CD14-positive monocyte (primary cell): ENCODE measurements at regions not wholly inside any gene's neighbourhood (a gene's known extent, or its start where the extent isn't known, plus 50 kb on each side); places are given as distances from the start of the nearest gene placed in this dataset.

Source experiments
- DNase-seq, 3 donors: peaks; one replicate each; pipeline ENCODE4 v3.0.0-alpha.2; 2011 to 2022
- H2AFZ ChIP-seq: 2 replicates; pipeline ENCODE4 v1.6.0; 2012; ENCODE audit warnings: mild to moderate bottlenecking, low read depth, low read length, inconsistent platforms; ENCODE audit not compliant: insufficient read depth, poor library complexity, severe bottlenecking
- H3K27ac ChIP-seq, 2 donors: 1 replicate in 1 of 2; 2 replicates in 1 of 2; pipeline ENCODE4 v1.5.1; 2012 to 2013; ENCODE audit warnings: low read length in 2 of 2, control low read depth in 1 of 2, inconsistent platforms in 1 of 2, low read depth in 1 of 2, mild to moderate bottlenecking in 1 of 2
- H3K27me3 ChIP-seq, 2 donors: one replicate each; pipeline versions ENCODE4 v1.6.0 to v1.6.1; 2011 to 2013; ENCODE audit warnings: low read length in 2 of 2; ENCODE audit not compliant: control insufficient read depth in 2 of 2, insufficient read depth in 2 of 2
- H3K36me3 ChIP-seq, 2 donors: replicated peaks in 1 of 2; 1 replicate in 1 of 2; 2 replicates in 1 of 2; pipeline versions ENCODE4 v1.5.1 to v1.6.1; 2012 to 2013; ENCODE audit warnings: low read length in 2 of 2, control low read depth in 1 of 2, inconsistent platforms in 1 of 2, mild to moderate bottlenecking in 1 of 2; ENCODE audit not compliant: insufficient read depth in 2 of 2, control insufficient read depth in 1 of 2
- H3K4me1 ChIP-seq, 2 donors: 1 replicate in 1 of 2; 2 replicates in 1 of 2; pipeline versions ENCODE4 v1.5.1 to v1.6.1; 2012 to 2013; ENCODE audit warnings: low read length in 2 of 2, control low read depth in 1 of 2, inconsistent platforms in 1 of 2, mild to moderate bottlenecking in 1 of 2, moderate library complexity in 1 of 2; ENCODE audit not compliant: insufficient read depth in 2 of 2, control insufficient read depth in 1 of 2
- H3K4me2 ChIP-seq: replicated peaks from 2 replicates; pipeline ENCODE3; 2012; ENCODE audit warnings: low read length, moderate library complexity, mild to moderate bottlenecking; ENCODE audit not compliant: poor library complexity, severe bottlenecking; ENCODE audit errors: extremely low read depth
- H3K4me3 ChIP-seq, 3 experiments: fragments of 200-600 bp in 1 of 3; sonication (generic) in 1 of 3; replicated peaks in 1 of 3; 1 replicate in 2 of 3; 2 replicates in 1 of 3; pipeline ENCODE4 v1.5.1; 2011 to 2013; ENCODE audit warnings: low read length in 3 of 3, mild to moderate bottlenecking in 3 of 3, control low read depth in 2 of 3, low read depth in 2 of 3, inconsistent platforms in 1 of 3, moderate library complexity in 1 of 3
- H3K79me2 ChIP-seq: 2 replicates; pipeline ENCODE4 v1.6.0; 2012; ENCODE audit warnings: mild to moderate bottlenecking, control low read depth, inconsistent platforms, low read length, moderate library complexity; ENCODE audit not compliant: insufficient read depth
- H3K9ac ChIP-seq: 2 replicates; pipeline ENCODE4 v1.6.0; 2017; ENCODE audit warnings: low read length, mild to moderate bottlenecking; ENCODE audit not compliant: insufficient read depth, poor library complexity, severe bottlenecking
- H3K9me3 ChIP-seq, 2 donors: replicated peaks in 1 of 2; 1 replicate in 1 of 2; 2 replicates in 1 of 2; pipeline versions ENCODE4 v1.5.1 to v1.6.1; 2012 to 2013; ENCODE audit warnings: low read length in 2 of 2, control low read depth in 1 of 2; ENCODE audit not compliant: control insufficient read depth in 1 of 2, insufficient read depth in 1 of 2
- H4K20me1 ChIP-seq: 2 replicates; pipeline ENCODE4 v1.6.0; 2012; ENCODE audit warnings: mild to moderate bottlenecking, low read length, control low read depth, moderate library complexity; ENCODE audit not compliant: insufficient read depth
- H3K27ac Mint-ChIP-seq, 7 donors: one replicate each; pipeline ENCODE4 v1.8.0; 2020; ENCODE audit warnings: mild to moderate bottlenecking in 7 of 7, mixed read lengths in 7 of 7, moderate library complexity in 6 of 7, inconsistent platforms in 2 of 7
- H3K27me3 Mint-ChIP-seq, 3 donors: one replicate each; pipeline ENCODE4 v1.8.0; 2021 to 2022; ENCODE audit warnings: low read depth in 3 of 3, mild to moderate bottlenecking in 3 of 3, mixed read lengths in 3 of 3, moderate library complexity in 3 of 3, inconsistent platforms in 1 of 3
- H3K36me3 Mint-ChIP-seq, 2 donors: one replicate each; pipeline ENCODE4 v1.8.0; 2020; ENCODE audit warnings: mixed read lengths in 2 of 2, inconsistent platforms in 1 of 2, mild to moderate bottlenecking in 1 of 2
- H3K4me1 Mint-ChIP-seq: one replicate; pipeline ENCODE4 v1.8.0; 2020; ENCODE audit warnings: mild to moderate bottlenecking, mixed read lengths
- H3K4me3 Mint-ChIP-seq, 2 donors: one replicate each; pipeline ENCODE4 v1.8.0; 2020; ENCODE audit warnings: mild to moderate bottlenecking in 2 of 2, mixed read lengths in 2 of 2, moderate library complexity in 1 of 2
- H3K9me3 Mint-ChIP-seq, 7 donors: one replicate each; pipeline ENCODE4 v1.8.0; 2020 to 2022; ENCODE audit warnings: mixed read lengths in 7 of 7, mild to moderate bottlenecking in 6 of 7, moderate library complexity in 6 of 7, inconsistent platforms in 2 of 7
- CTCF ChIP-seq: fragments of 200-600 bp; IDR thresholded peaks from one replicate; pipeline ENCODE4 v1.8.0; 2022; ENCODE audit warnings: antibody characterized with exemption, mild to moderate bottlenecking
- WGBS: methylation state at CpG from one replicate; pipeline ENCODE4 v1.1.5; 2013; ENCODE audit warnings: missing lambda C conversion rate; ENCODE audit not compliant: insufficient coverage; 5-methylcytosine and 5-hydroxymethylcytosine counted together
- intact Hi-C, 2 donors: fragments of 100-400 bp; cut with micrococcal nuclease; formaldehyde crosslinking; loops; one replicate each; pipeline versions ENCODE4 v1.15.0 to v1.15.1; 2023

- Histone ChIP-seq H3K4me3 (no peak overlapping the region), H4K20me1 (no peaks in the 10 kb centered on the region), H3K9me3 (peaks cover 12 to 25% of the 10 kb centered on the region in 2 donors), H3K9ac (no peak overlapping the region), H3K27ac (no peak overlapping the region), H3K79me2 (no peaks in the 10 kb centered on the region), H3K4me1 (no peaks in the 10 kb centered on the region), H3K27me3 (no peaks in the 10 kb centered on the region), H3K4me2 (no peak overlapping the region), H2AFZ (no peak overlapping the region), H3K36me3 (no peaks in the 10 kb centered on the region)
- intact Hi-C loops, result no loop called here
- Mint-ChIP-seq H3K4me3 (no peak overlapping the region), H3K27ac (no peak overlapping the region), H3K36me3 (no peaks in the 10 kb centered on the region), H3K4me1 (no peaks in the 10 kb centered on the region), H3K27me3 (no peaks in the 10 kb centered on the region), H3K9me3 (peaks cover 2 to 16% (median 6%) of the 10 kb centered on the region in 7 donors)
- TF ChIP-seq CTCF, result no peak
- 85% methylated on average over 2 of the region's 2 CpGs for WGBS
- no peak for DNase-seq
Measured at GRCh38 chr13:22482496-22483000, 698.2 kb upstream of the SGCG start.

- no peaks in the 10 kb centered on the region for H3K79me2 ChIP-seq
- WGBS, result 82% methylated on average over 1 of the region's 1 CpG
Measured at GRCh38 chr13:22483276-22483675, 697.5 kb upstream of the SGCG start.

More at GRCh38 chr13:22483276-22483675, 697.5 kb upstream of the SGCG start:
- no peaks in the 10 kb centered on the region for H3K27me3 ChIP-seq
- no peak overlapping the region for H3K9ac ChIP-seq
- H3K36me3 ChIP-seq, result no peaks in the 10 kb centered on the region
- H3K4me2 ChIP-seq, result no peak overlapping the region
- Mint-ChIP-seq H3K27me3 (no peaks in the 10 kb centered on the region), H3K36me3 (no peaks in the 10 kb centered on the region), H3K9me3 (peaks cover 2 to 16% (median 6%) of the 10 kb centered on the region in 7 donors), H3K27ac (no peak overlapping the region), H3K4me1 (no peaks in the 10 kb centered on the region), H3K4me3 (no peak overlapping the region)
- no peaks in the 10 kb centered on the region for H4K20me1 ChIP-seq
- no peak overlapping the region for H2AFZ ChIP-seq
- peaks cover 12 to 27% of the 10 kb centered on the region in 2 donors for H3K9me3 ChIP-seq
- TF ChIP-seq CTCF, result no peak
- intact Hi-C loops, result no loop called here
- H3K4me3 ChIP-seq, result no peak overlapping the region
- no peak overlapping the region for H3K27ac ChIP-seq
- no peak for DNase-seq
- no peaks in the 10 kb centered on the region for H3K4me1 ChIP-seq
